ENCODE measurements at regions not wholly inside any gene's neighbourhood (a gene's known extent, or its start where the extent isn't known, plus 50 kb on each side); places are given as distances from the start of the nearest gene placed in this dataset.

DNA sequence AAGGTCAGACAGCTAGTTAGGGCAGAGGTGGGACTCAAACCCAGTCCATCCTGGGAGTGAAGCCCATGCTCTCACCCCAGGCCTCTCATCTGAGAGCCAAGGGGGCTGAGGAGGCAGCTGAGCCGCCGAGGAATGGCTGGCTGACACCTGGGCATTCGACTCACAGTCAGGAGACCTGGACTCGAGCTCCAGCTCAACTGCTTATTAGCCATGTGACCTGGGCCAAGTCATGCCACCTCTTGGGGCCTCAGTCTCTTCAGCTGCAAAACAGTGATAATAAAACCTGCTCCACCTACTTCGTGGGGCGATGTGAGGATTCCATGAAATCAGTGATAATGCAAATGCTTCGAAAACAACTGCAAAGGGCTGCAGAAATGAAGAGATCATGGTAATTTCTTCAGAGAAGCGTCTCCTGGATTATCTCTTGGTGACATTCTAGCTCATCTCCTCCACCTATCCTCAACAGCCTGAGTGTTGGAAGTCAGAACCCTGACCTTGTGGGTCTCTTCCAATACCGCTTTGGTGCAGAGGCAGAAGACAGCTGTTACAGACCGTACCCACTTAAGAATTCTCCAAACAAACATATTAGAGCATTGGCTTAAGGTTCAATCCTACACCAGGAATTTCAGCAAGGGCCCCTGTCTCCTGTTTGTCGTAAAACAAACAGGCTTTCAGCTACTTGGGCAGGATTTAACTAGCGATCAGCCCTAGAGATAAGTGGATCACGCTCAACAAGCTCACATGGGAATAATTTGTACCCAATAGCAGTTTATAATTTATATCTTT, 60.0 kb upstream of the PIM1 start:
- WGBS, 2 donors = 80 to 82% methylated on average over 13 of the region's 13 CpGs
- Histone ChIP-seq H3K4me1 (peaks cover 0 to 10% (median 4%) of the 10 kb centered on the region in 4 donors), H3K4me3 (no peak overlapping the region), H3K27me3 (no peaks in the 10 kb centered on the region), H3K27ac (peak overlapping the region in 1 of 4 donors; percentile 41), H3K9me3 (no peaks in the 10 kb centered on the region), H3K36me3 (no peaks in the 10 kb centered on the region)
- intact Hi-C loops (cut with DNase I) = no loop called here
- no peak for TF ChIP-seq POLR2AphosphoS5 (IDR thresholded peaks at IDR 0.05)
- no peak for TF ChIP-seq POLR2A (IDR thresholded peaks at IDR 0.05)
- no peak for TF ChIP-seq EP300 (IDR thresholded peaks at IDR 0.05)
- TF ChIP-seq, protein P1, sequence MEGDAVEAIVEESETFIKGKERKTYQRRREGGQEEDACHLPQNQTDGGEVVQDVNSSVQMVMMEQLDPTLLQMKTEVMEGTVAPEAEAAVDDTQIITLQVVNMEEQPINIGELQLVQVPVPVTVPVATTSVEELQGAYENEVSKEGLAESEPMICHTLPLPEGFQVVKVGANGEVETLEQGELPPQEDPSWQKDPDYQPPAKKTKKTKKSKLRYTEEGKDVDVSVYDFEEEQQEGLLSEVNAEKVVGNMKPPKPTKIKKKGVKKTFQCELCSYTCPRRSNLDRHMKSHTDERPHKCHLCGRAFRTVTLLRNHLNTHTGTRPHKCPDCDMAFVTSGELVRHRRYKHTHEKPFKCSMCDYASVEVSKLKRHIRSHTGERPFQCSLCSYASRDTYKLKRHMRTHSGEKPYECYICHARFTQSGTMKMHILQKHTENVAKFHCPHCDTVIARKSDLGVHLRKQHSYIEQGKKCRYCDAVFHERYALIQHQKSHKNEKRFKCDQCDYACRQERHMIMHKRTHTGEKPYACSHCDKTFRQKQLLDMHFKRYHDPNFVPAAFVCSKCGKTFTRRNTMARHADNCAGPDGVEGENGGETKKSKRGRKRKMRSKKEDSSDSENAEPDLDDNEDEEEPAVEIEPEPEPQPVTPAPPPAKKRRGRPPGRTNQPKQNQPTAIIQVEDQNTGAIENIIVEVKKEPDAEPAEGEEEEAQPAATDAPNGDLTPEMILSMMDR (IDR thresholded peaks at IDR 0.05) = no peak
- no peak for DNase-seq

DNA sequence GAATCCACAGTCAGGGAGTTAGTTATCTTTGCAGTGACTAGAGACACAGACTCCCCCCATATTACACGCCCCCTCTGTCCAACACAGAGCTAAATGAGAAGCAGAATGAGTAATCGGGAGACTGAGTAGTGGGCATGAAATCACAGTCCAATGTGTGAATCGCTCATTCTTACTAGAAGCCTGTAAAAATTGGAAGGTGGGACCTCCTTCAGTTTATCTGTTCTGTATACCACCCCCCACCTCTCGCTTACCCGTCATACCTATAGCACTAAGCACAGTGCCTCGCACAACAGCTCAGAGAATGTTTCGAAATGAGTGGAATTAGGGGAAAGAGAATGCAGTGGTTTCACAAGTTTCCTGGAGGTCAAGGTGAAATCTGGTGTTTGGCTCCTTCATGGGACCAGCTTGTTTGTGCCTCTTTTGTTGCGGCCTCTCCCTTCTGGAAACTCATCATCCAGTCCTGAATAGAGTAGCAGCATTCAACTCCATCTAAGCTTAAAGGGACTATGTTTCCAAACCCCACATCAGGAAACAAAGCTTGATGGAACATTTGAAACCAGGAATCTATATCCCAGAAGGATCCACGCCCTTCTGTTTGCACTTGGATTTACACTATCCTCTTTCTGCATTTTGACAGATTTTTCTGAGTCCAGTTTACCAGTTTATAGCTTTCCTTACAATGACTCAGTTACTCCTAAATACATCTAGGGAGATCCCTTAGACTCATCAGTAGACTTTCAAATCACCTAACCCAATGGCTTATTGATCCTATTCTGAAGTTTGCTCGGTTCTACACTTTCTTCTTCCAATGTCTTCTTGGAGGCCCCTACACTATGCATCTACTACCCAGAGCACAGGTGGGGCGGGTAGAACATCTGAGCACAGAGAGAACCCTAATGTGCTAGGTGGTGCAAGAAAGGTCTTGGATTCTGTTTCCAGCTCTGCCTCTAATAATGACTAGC, 59.2 kb upstream of the PIM1 start:
- TF ChIP-seq, protein P1 (IDR thresholded peaks at IDR 0.05) = no peak
- TF ChIP-seq POLR2A (IDR thresholded peaks at IDR 0.05) (no peak), POLR2AphosphoS5 (IDR thresholded peaks at IDR 0.05) (no peak), EP300 (IDR thresholded peaks at IDR 0.05) (no peak)
- Histone ChIP-seq H3K27me3 (no peaks in the 10 kb centered on the region), H3K27ac (peak overlapping the region in 1 of 4 donors; percentile 41), H3K4me3 (no peak overlapping the region), H3K36me3 (no peaks in the 10 kb centered on the region), H3K9me3 (no peaks in the 10 kb centered on the region), H3K4me1 (peaks cover 0 to 10% (median 4%) of the 10 kb centered on the region in 4 donors)
- WGBS, 2 donors = 79% methylated on average over 11 of the region's 11 CpGs
- intact Hi-C loops (cut with DNase I) = no loop called here
- DNase-seq = no peak

DNA sequence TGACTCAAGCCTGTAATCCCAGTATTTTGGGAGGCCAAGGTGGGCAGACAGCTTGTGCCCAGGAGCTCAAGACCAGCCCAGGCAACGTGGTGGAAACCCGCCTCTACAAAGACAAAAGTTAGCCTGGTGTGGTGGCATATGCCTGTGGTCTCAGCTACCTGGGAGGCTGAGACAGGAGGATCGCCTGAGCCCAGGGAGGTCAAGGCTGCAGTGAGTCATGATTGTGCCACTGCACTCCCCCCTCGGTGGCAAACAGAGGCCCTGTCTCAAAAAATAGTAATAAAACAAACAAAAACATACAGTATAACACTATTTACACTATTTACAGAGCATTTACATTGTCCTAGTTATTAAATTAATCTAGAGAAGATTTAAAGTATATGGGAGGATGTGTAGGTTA, 56.0 kb upstream of the PIM1 start:
- no peak overlapping the region for H3K4me3 ChIP-seq

DNA sequence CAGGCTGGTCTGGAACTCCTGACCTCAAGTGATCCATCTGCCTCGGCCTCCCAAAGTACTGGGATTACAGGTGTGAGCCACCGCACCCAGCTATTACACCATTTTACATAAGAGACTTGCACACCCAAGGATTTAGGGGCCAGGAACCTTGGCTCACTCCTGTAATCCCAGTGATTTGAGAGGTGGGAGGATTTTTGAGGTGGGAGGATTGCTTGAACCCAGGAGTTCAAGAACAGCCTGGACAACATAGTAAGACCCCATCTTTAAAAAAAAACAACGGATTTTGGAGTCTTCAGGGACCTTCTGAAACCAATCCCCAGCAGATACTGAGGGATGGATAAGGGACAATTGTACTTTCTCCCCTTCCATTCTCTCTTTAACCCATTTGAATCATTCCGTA, 55.3 kb upstream of the PIM1 start:
- 89 to 92% methylated on average over 4 of the region's 4 CpGs for WGBS, 2 donors
- intact Hi-C loops (cut with DNase I) = no loop called here
- no peak overlapping the region for H3K27ac ChIP-seq
- H3K27me3 ChIP-seq = no peaks in the 10 kb centered on the region
- no peak overlapping the region for H3K4me3 ChIP-seq
- no peak for DNase-seq
- H3K9me3 ChIP-seq = no peaks in the 10 kb centered on the region
- TF ChIP-seq, protein P1 (IDR thresholded peaks at IDR 0.05) = no peak
- TF ChIP-seq EP300 (IDR thresholded peaks at IDR 0.05) = no peak
- TF ChIP-seq POLR2A (IDR thresholded peaks at IDR 0.05) = no peak
- TF ChIP-seq POLR2AphosphoS5 (IDR thresholded peaks at IDR 0.05) = no peak
- peaks cover 0 to 10% (median 3%) of the 10 kb centered on the region in 4 donors for H3K4me1 ChIP-seq
- no peaks in the 10 kb centered on the region for H3K36me3 ChIP-seq

More for the DNA sequence above, 56.0 kb upstream of the PIM1 start:
- Histone ChIP-seq H3K36me3 (no peaks in the 10 kb centered on the region), H3K9me3 (no peaks in the 10 kb centered on the region), H3K27me3 (no peaks in the 10 kb centered on the region), H3K27ac (no peak overlapping the region), H3K4me1 (peaks cover 0 to 10% (median 4%) of the 10 kb centered on the region in 4 donors)
- 82 to 92% methylated on average over 4 of the region's 4 CpGs for WGBS, 2 donors
- intact Hi-C loops (cut with DNase I) = no loop called here
- DNase-seq = no peak
- no peak for TF ChIP-seq POLR2AphosphoS5 (IDR thresholded peaks at IDR 0.05)
- TF ChIP-seq, protein P1 (IDR thresholded peaks at IDR 0.05) = no peak
- TF ChIP-seq POLR2A (IDR thresholded peaks at IDR 0.05) = no peak

All from sigmoid colon (tissue), 6 donors.